ENCODE measurements at regions not wholly inside any gene's neighbourhood (a gene's known extent, or its start where the extent isn't known, plus 50 kb on each side); places are given as distances from the start of the nearest gene placed in this dataset.

DNA sequence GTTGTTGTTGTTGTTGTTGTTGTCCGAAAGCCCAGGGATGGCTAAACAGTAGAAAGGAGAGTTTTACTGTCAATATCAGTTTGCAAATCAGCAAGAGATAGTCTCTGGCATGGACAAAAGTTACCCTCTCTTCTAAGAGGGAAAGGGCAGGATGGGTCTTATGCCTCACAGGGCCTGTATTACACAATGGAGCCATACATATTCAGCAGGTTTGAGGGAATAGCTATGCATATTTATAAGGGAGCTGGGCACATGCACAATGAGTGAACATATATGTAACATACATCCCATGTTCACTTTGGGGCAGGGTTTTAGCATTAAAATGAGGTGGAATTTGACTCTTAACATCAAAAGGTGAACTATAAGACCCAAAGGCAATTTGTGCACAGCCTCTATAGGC is 84.4 kb upstream of the PGBD5 start:
- TF ChIP-seq TAF1 (IDR thresholded peaks at IDR 0.05; ENCODE audit: borderline replicate concordance, low read depth, low read length) (no peak), POLR2A (IDR thresholded peaks at IDR 0.05; ENCODE audit: low read depth, low read length) (no peak), POLR2AphosphoS5 (IDR thresholded peaks at IDR 0.05; ENCODE audit: low read depth, low read length) (no peak)
- FAIRE-seq (no peak), DNase-seq (ENCODE audit: insufficient read length) (no peak)

DNA sequence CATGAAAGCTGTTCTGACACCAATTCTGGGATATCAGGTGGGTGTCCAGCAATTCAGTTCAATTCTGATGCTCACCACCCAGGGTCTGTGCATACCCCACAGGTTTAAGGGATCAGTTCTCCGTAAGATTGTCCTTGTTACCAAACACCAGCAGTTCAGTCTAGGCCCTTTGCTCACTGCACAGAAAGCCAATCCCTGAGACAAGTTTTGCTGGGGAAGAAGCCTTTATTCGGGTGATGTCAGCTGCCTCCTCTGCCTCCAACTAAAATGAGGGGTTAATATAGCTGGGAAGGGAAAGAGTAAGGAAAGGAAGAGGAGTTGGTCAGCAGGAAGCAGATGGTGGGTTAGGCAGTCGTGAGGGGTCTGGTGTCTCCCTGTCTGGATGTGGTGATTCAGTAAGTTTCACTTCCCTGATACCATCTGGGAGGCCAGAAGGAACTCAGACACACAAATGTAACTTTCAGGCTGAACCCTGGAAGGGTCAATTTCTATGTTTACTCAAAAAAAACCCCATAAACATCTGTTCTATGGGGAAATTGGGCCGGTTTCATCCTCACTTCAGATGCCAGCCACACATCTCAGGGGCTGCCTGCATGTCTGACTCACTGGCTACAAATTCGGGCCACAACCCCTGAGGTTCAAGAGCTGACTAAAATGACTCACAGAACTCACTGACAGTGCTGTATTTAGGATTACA is 83.3 kb upstream of the PGBD5 start:
- FAIRE-seq (no peak), DNase-seq (ENCODE audit: insufficient read length) (no peak)
- TF ChIP-seq POLR2AphosphoS5 (IDR thresholded peaks at IDR 0.05; ENCODE audit: low read depth, low read length) (no peak), TAF1 (IDR thresholded peaks at IDR 0.05; ENCODE audit: borderline replicate concordance, low read depth, low read length) (no peak), POLR2A (IDR thresholded peaks at IDR 0.05; ENCODE audit: low read depth, low read length) (no peak)

- no peak for FAIRE-seq
Measured at GRCh38 chr1:230507666-230508402, 81.7 kb upstream of the PGBD5 start.

GRCh38 chr1:230507236-230507635 is 81.1 kb upstream of the PGBD5 start:
- no peak for TF ChIP-seq POLR2AphosphoS5 (IDR thresholded peaks at IDR 0.05; ENCODE audit: low read depth, low read length)
- TF ChIP-seq POLR2A (IDR thresholded peaks at IDR 0.05; ENCODE audit: low read depth, low read length): no peak
- TF ChIP-seq TAF1 (IDR thresholded peaks at IDR 0.05; ENCODE audit: borderline replicate concordance, low read depth, low read length): no peak
- DNase-seq (ENCODE audit: insufficient read length) (no peak), FAIRE-seq (no peak)

More at GRCh38 chr1:230507666-230508402, 81.7 kb upstream of the PGBD5 start:
- TF ChIP-seq TAF1 (IDR thresholded peaks at IDR 0.05; ENCODE audit: borderline replicate concordance, low read depth, low read length) (no peak), POLR2AphosphoS5 (IDR thresholded peaks at IDR 0.05; ENCODE audit: low read depth, low read length) (no peak), POLR2A (IDR thresholded peaks at IDR 0.05; ENCODE audit: low read depth, low read length) (no peak)
- DNase-seq (ENCODE audit: insufficient read length): no peak

DNA sequence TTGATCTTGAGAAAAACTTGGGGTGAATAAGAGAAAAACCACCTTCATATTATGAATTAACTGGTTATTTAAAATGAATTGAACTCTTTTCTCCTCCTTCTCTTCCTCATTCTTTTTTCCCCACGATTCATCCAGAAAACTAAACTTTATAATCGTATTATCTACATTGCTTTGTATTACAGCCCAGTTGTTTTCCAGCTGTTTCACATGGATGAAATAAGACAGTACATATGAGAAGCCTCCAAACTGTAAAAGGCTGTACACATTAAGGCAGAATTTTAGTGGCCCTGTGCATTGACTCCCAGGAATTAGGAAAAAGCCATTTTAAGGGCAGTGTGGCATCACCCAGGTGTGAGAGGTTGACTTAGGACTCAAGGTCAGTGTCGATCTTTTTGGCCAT is 80.3 kb upstream of the PGBD5 start:
- DNase-seq (ENCODE audit: insufficient read length) (no peak), FAIRE-seq (no peak)
- TF ChIP-seq POLR2AphosphoS5 (IDR thresholded peaks at IDR 0.05; ENCODE audit: low read depth, low read length) (no peak), TAF1 (IDR thresholded peaks at IDR 0.05; ENCODE audit: borderline replicate concordance, low read depth, low read length) (no peak), POLR2A (IDR thresholded peaks at IDR 0.05; ENCODE audit: low read depth, low read length) (no peak)

GRCh38 chr1:230504310-230504709 is 78.2 kb upstream of the PGBD5 start:
- FAIRE-seq (no peak), DNase-seq (ENCODE audit: insufficient read length) (no peak)
- no peak for TF ChIP-seq TAF1 (IDR thresholded peaks at IDR 0.05; ENCODE audit: borderline replicate concordance, low read depth, low read length)
- no peak for TF ChIP-seq POLR2AphosphoS5 (IDR thresholded peaks at IDR 0.05; ENCODE audit: low read depth, low read length)
- TF ChIP-seq POLR2A (IDR thresholded peaks at IDR 0.05; ENCODE audit: low read depth, low read length): no peak

DNA sequence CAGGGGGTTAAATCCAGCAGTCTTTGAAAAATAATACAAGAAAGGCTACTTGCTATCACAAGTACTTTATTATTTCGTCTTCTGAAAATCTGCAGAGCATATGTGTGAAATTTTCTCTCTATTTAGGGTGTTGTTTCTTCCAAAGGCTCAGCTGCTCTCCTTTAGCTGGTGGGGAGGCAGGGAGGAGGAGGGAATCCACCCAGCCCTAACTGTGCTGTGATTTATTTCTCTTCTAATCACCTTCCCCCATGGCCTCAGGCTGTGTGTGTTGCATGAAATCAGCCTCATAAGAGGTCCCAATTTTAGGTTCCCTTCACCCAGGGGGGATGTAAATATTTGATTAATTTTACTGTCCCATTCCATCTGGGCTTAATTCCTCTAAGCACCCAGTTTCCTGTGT is 77.6 kb upstream of the PGBD5 start:
- FAIRE-seq (no peak), DNase-seq (ENCODE audit: insufficient read length) (no peak)
- TF ChIP-seq TAF1 (IDR thresholded peaks at IDR 0.05; ENCODE audit: borderline replicate concordance, low read depth, low read length) (no peak), POLR2A (IDR thresholded peaks at IDR 0.05; ENCODE audit: low read depth, low read length) (no peak), POLR2AphosphoS5 (IDR thresholded peaks at IDR 0.05; ENCODE audit: low read depth, low read length) (no peak)

DNA sequence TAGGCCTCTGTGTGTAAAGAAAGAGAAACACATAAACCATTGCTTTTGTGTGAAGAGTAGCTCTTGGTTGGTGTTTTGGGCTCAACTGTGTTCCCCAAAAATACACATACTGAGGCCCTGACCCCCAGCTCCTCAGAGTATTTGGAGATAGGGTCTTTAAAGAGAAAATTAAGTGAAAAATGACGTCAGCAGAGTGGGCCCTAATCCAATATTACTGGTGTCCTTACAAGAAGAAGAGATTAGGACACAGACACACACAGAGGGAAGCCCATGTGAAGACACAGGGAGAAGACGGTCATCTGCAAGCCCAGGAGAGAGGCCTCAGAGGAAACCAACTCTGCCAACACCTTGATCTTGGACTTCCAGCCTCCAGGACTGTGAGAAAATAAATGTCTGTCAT is 76.9 kb upstream of the PGBD5 start:
- DNase-seq (ENCODE audit: insufficient read length): no peak
- no peak for FAIRE-seq
- no peak for TF ChIP-seq POLR2A (IDR thresholded peaks at IDR 0.05; ENCODE audit: low read depth, low read length)
- no peak for TF ChIP-seq POLR2AphosphoS5 (IDR thresholded peaks at IDR 0.05; ENCODE audit: low read depth, low read length)
- TF ChIP-seq TAF1 (IDR thresholded peaks at IDR 0.05; ENCODE audit: borderline replicate concordance, low read depth, low read length): no peak

GRCh38 chr1:230502306-230502705 is 76.2 kb upstream of the PGBD5 start:
- FAIRE-seq (no peak), DNase-seq (ENCODE audit: insufficient read length) (no peak)
- TF ChIP-seq TAF1 (IDR thresholded peaks at IDR 0.05; ENCODE audit: borderline replicate concordance, low read depth, low read length) (no peak), POLR2A (IDR thresholded peaks at IDR 0.05; ENCODE audit: low read depth, low read length) (no peak), POLR2AphosphoS5 (IDR thresholded peaks at IDR 0.05; ENCODE audit: low read depth, low read length) (no peak)

DNA sequence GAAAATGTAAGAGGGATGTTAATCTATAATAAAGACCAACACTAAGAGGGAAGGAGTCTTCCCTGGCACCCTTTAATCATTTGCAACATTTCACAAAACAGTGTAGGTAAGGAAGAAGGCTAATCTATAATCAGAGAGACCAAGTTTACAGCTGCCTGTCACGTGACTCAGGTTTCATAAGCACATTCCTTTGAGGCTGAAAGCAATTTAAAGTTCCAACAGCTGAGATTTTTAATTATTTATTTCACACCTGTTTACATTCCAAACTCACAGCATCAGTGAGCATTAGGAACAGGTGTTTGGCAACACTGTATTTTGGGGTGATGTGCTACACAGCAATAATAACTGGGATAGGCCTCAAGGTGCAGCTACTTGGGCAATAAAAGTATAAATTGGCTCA is 75.7 kb upstream of the PGBD5 start:
- FAIRE-seq (no peak), DNase-seq (ENCODE audit: insufficient read length) (no peak)
- TF ChIP-seq TAF1 (IDR thresholded peaks at IDR 0.05; ENCODE audit: borderline replicate concordance, low read depth, low read length) (no peak), POLR2A (IDR thresholded peaks at IDR 0.05; ENCODE audit: low read depth, low read length) (no peak), POLR2AphosphoS5 (IDR thresholded peaks at IDR 0.05; ENCODE audit: low read depth, low read length) (no peak)

- TF ChIP-seq POLR2A (IDR thresholded peaks at IDR 0.05; ENCODE audit: low read depth, low read length) (no peak), POLR2AphosphoS5 (IDR thresholded peaks at IDR 0.05; ENCODE audit: low read depth, low read length) (no peak), TAF1 (IDR thresholded peaks at IDR 0.05; ENCODE audit: borderline replicate concordance, low read depth, low read length) (no peak)
- no peak for DNase-seq (ENCODE audit: insufficient read length)
- no peak for FAIRE-seq
Measured at GRCh38 chr1:230501242-230501641, 75.1 kb upstream of the PGBD5 start.

DNA sequence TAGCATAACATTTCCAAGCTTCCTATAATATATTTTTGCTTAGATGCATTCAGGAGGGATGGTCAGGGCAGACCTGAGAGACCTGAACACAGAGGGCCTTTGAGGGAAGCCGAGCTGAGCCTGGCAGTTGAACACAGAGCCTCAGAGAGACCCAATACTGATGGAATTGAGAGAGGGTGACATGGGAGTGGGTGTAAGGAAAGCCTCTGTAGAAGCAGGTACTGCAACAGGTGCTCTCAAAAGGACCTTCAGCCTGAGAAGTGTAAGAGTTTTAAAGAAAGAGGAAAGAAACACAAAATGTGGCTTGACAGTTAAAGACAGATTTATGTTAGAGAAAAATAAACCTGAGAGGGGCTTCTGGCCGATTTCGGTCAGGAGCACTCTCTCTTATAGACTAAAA is 73.9 kb upstream of the PGBD5 start:
- no peak for DNase-seq (ENCODE audit: insufficient read length)
- no peak for TF ChIP-seq POLR2AphosphoS5 (IDR thresholded peaks at IDR 0.05; ENCODE audit: low read depth, low read length)
- TF ChIP-seq POLR2A (IDR thresholded peaks at IDR 0.05; ENCODE audit: low read depth, low read length): no peak
- FAIRE-seq: no peak
